T47D (cell line): ENCODE measurements at regions not wholly inside any gene's neighbourhood (a gene's known extent, or its start where the extent isn't known, plus 50 kb on each side); places are given as distances from the start of the nearest gene placed in this dataset.
A peak's percentile ranks its signal among the peaks of the same experiment; 100 is the strongest.

Experiments used
- DNase-seq, 2 experiments: peaks; one replicate each; pipeline versions ENCODE4 v3.0.0 to v3.0.0-alpha.2; 2011 to 2012; ENCODE audit warnings: low read depth in 1 of 2, low spot score in 1 of 2
- JUND ChIP-seq: IDR thresholded peaks from 2 replicates; pipeline ENCODE4 v1.6.1; 2012; ENCODE audit warnings: low read depth
- in situ Hi-C: cut with HindIII; loops from 2 replicates; pipeline ENCODE4 v1.10.0; 2016; ENCODE audit warnings: low sequenced_read_pairs, low pct_unique_long_range_greater_than_20kb

DNA sequence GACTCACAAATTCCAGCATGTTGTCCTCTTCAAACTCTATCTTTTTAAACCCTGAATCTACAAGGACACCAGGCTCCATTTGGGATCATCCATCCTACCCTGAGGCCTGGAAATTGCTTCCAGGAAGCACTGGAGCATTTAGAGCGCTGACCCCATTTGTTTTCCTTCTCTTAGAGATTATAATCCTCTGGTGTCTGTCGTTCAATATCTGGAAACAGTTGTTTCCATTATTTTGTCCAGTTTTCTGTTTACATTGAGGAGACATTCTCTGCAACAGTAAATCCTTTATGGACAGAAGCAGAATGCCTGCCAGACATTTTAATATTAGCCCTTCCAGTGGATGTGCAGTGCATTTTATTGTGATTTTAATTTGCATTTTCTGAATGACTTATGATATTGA is 119.4 kb upstream of the MEOX2 start:
- no peak for TF ChIP-seq JUND
- in situ Hi-C loops, result no loop called here
- DNase-seq, result no peak

DNA sequence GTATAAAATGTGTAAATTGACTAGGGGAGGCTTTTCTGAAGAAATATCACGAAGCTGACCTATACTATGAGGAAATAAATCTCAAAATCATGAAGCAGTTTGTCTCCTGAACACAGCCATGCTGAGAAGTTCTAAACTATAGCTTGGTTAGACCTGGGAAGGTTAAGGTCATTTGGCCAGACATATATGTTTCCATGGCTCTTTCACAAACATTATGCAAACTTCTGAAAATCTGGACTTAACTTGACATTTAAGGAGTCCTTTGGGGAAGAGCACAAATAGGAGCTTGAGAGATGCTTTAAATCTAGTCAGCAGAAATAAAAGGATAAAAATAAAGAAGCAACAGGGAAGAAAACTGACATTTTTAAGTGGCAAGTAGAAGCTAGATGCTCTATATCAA is 115.9 kb upstream of the MEOX2 start:
- no peak for TF ChIP-seq JUND
- in situ Hi-C loops, result no loop called here
- DNase-seq, result no peak

DNA sequence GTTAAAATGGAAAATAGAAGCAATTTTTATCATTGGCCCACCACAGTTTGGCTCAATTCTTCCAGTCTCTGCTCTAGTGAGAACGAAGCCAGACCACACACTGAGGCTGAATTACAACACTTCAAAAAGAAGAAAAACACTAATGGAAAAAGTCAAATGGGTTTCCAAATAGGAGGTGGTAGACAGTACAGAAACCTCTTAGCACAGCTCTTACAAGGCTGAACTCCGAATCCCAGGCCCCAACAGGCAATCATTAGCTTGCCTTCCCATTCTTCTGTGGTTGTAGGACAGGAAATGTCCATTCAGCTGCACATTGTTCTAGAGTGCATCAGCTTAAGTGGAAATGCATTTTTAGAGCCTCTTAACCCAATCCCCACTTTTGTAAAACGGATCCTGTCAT is 115.1 kb upstream of the MEOX2 start:
- no peak for DNase-seq
- no peak for TF ChIP-seq JUND
- in situ Hi-C loops, result no loop called here

DNA sequence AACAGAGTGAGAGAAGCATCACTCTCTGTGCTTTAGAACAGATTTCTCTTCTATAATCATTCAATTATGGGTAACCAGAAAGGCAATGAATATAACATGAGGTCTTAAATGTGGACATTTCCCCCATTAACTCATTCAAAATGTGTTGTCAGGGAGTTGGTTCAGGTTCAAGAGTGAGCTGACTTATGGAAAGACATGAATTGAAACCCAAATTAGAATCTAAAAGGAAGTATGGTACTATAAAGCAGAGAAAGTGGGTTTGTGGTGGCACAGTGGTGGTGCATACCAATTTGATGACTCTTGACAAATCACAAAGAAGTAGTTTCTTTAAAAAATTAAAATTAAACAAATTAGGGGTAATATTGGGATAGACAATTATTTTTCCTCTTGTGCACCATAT is 114.6 kb upstream of the MEOX2 start:
- DNase-seq, result no peak
- TF ChIP-seq JUND, result no peak
- in situ Hi-C loops, result no loop called here

DNA sequence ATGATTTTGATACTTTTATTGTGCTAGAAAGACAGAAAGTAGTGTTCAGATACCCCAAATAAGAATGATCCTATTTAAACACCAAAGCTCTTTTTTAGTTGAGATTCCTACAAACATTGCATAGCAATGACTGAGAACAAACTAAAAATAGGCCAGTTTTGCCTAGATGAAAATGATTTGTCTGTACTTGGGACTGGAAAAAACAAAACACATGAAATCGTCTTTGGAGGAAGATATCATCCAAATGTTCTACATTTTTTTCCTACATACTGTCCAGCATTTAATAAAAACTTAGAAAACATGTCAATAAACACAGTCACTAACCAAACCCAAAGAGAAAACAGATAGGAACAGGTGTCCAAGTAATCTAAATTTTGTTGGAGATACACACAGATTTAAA is 111.6 kb upstream of the MEOX2 start:
- no peak for TF ChIP-seq JUND
- in situ Hi-C loops, result no loop called here
- no peak for DNase-seq

DNA sequence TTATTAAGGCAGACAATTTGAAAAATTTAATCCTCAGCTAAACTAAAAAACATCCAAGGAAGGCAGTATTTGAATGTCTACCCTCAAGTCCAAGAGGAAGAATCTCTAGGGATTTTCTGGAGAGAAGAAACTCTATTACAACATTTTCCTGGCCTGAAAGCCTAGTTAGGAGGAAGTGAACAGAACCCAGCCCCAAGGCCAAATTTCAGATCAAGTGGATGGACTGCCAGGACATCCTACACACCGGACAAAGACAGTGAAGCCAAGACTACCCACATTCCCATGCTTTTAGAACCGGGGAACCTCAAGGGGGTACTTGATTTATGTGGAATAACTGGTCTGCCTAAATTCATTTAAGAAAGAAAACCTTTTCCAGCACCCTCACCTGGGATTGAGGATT is 108.9 kb upstream of the MEOX2 start:
- in situ Hi-C loops, result no loop called here
- DNase-seq, result no peak
- no peak for TF ChIP-seq JUND

DNA sequence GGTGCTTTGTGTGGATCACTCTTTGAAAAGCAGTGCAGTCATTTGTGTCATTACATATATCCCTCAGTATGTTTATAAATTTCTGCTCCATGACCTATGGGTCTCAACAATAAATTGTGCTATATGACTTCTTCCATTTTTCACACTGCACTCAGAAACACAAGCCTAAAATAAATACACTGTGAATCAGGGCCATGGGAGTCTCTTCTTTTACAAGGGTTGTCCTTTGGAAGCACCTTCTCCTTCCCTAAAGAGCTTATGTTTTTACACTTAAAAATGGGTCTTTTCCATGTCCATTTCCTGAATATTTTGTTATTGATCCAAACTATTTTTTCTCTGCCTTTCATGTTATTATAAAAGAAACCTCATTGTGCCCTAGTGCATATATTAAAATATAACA is 108.3 kb upstream of the MEOX2 start:
- no peak for TF ChIP-seq JUND
- no peak for DNase-seq
- in situ Hi-C loops, result no loop called here

DNA sequence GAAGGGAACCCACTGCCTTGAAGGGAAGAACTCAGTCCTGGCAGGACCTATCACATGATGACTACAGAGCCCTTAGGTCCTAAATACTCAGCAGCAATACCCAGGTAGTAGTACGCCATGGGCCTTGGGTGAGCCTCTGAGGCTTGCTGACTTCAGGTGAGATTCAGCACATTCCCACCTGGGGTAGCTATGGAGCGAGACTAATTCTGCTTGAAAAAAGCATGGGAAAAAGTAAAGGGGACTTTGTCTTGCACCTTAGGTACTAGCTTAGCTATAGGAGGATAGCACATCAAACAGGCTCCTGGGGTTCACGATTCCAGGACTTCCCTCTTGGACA is 98.2 kb upstream of the MEOX2 start:
- no peak for TF ChIP-seq JUND
- DNase-seq, result no peak
- in situ Hi-C loops, result no loop called here

DNA sequence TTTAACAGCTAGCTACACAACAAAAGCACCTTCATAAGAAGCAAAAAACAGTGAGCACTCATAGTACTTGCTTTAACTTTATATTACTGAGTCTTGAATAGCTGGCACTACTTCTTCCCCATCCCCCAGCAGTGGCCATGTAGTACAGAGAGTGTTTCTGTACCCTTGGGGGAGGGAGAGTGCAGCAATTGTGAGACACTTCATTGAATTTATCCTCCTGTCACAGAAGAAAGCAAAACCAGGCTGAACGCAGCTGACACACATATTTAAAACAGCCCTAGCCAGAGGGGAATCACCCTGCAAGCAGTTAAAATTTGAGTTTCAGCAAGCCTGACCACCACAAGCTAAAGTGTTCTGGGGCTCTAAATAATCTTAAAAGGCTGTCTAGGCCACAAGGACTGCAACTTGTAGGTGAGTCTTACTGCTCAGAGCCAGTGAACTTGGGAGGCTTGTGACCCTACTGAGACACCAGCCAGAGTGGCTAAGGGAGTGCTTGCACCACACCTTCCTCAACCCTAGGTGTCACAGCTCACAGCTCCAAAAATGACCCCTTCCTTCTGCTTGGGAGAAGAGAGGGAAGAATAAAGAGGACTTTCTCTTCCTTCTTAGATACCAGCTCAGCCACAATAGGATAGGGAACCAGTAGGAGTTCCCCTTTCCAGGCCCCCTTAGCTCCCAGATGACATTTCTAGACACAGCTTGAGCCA is 97.7 kb upstream of the MEOX2 start:
- in situ Hi-C loops, result no loop called here
- peak in 1 of 2 experiments; percentile 46 for DNase-seq
- TF ChIP-seq JUND, result no peak

DNA sequence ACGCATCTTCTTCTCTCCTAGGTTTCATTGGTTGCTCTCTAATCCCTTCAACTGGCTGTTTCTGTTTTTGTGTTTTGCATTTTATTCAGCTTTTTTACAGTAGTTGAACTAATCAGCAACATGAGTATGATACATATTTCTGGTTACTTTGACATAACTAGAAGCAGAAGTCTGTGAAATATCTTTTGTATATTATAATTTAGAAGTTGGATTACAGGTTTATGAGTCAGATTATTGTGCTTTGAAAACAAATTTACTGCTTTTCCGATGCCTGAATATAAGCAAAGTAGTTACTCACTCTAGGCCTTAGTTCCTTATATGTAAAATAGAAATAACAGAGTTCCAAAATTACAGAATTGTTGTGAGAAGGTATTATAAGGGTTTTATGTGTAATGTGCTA is 96.2 kb upstream of the MEOX2 start:
- DNase-seq, result no peak
- TF ChIP-seq JUND, result no peak
- in situ Hi-C loops, result no loop called here

DNA sequence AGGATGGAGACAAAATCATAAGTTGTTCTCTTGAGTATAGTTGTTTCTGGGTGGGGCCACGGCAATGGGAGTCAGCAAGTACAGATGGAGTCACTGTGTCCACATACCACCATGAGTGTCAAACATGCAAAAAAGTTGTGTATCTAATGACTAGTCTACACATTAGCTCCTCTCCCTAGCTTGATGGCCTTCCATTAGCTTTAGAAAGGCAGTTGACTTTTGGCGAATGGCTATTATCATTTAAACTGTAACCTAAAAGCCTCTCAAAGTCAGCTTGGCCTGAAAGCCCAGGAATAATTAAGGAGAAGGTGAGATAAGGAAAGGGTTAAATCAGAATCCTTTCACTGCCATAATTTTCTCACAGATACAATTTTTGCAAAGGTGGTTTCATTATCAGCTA is 95.5 kb upstream of the MEOX2 start:
- in situ Hi-C loops, result no loop called here
- DNase-seq, result no peak
- TF ChIP-seq JUND, result no peak

DNA sequence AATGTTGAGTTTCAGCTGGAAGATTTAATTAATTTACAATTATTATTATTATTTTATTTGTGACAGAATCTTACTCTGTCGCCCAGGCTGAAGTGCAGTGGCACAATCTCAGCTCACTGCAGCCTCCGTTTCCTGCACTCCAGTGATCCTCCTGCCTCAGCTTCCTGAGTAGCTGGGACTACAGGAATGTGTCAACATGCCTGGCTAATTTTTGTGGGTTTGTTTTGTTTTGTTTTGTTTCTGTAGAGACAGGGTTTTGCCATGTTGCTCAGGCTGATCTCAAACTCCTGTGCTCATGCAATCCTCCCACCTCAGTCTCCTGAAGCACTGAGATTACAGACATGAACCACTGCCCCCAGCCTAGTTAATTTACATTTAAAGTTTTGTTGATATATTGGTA is 93.8 kb upstream of the MEOX2 start:
- DNase-seq, result peak in 1 of 2 experiments; percentile 64
- in situ Hi-C loops, result no loop called here
- no peak for TF ChIP-seq JUND

DNA sequence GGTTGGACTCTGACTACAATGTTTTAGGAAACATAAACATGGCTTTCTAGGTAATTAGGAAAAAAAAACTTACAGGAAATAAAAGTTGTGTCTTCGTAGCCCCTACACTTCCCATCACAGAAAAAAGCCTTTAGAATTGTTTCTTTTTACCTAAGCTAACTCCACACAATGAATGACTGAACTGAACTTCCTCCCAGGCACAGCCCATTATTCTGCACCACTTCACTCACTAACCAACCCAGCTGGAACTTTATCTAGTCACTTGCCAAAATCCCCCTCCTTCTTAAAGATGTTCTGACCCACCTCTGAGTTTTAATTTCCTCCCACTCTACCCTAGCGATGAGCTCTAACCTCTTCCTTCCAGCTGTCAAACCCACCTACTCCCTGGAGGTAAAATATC is 91.7 kb upstream of the MEOX2 start:
- TF ChIP-seq JUND, result no peak
- DNase-seq, result no peak
- in situ Hi-C loops, result no loop called here

DNA sequence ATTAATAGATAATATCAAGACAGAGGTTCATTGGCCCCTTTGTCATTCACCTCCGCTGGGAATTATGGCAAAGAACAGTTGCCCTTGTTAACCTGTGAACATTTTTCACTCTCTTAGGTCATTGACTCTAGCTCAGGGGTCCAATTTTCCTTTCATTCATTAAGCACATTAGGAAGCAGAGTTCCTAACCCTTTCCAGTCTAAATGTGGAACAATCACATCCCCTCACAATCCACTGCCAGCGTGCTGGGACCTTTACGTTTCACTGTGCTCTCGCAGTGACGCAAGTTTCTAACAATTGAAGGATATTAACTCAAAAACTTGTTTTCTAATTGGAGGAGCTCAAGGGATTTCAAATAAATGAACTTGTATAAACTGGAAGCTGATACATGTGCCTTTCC is 79.3 kb upstream of the MEOX2 start:
- no peak for TF ChIP-seq JUND
- no peak for DNase-seq
- in situ Hi-C loops, result no loop called here

DNA sequence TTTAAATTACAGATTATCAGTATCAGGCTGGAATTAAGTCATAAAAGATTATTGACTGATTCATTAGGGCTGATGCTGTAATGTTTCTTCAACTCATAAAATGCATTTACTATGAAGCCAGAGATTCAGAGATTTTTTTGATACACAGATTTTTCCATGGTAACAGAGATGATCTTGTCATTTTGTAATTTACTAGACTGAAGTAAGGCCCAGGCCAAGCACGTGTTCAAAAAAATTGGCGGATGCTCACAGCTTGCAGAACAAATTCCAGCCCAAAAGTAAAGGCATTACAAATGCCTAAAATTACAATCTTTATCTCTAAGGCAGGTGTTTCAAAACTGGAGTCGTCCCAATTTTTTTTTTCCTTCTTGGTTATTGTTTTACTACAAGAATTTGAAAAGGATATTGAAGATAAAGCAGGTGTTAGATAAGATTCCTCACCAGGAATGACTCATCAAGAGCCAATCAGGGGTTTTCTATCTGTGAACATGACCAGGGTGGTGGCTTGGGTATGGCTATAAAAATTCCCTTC is 78.4 kb upstream of the MEOX2 start:
- in situ Hi-C loops, result no loop called here
- no peak for DNase-seq
- TF ChIP-seq JUND, result no peak
